Duodenal mucosa (tissue), 2 donors: ENCODE measurements at regions not wholly inside any gene's neighbourhood (a gene's known extent, or its start where the extent isn't known, plus 50 kb on each side); places are given as distances from the start of the nearest gene placed in this dataset.

Source experiments
- H3K27ac ChIP-seq: one replicate; pipeline ENCODE4 v1.7.0; 2013; ENCODE audit warnings: low read depth, low read length
- H3K27me3 ChIP-seq, 2 donors: one replicate each; pipeline ENCODE4 v1.7.0; 2013; ENCODE audit warnings: low read length in 2 of 2, control low read depth in 1 of 2; ENCODE audit not compliant: insufficient read depth in 2 of 2, control insufficient read depth in 1 of 2
- H3K36me3 ChIP-seq, 2 donors: one replicate each; pipeline ENCODE4 v1.7.0; 2013; ENCODE audit warnings: low read length in 2 of 2, control low read depth in 1 of 2; ENCODE audit not compliant: insufficient read depth in 2 of 2, control insufficient read depth in 1 of 2
- H3K4me1 ChIP-seq, 2 donors: one replicate each; pipeline ENCODE4 v1.7.0; 2013; ENCODE audit warnings: low read length in 2 of 2, control low read depth in 1 of 2; ENCODE audit not compliant: insufficient read depth in 2 of 2, control insufficient read depth in 1 of 2
- H3K4me3 ChIP-seq, 2 donors: one replicate each; pipeline ENCODE4 v1.7.0; 2013; ENCODE audit warnings: low read length in 2 of 2, low read depth in 1 of 2
- H3K9ac ChIP-seq, 2 donors: one replicate each; pipeline ENCODE4 v1.7.0; 2013; ENCODE audit warnings: low read length in 2 of 2, low read depth in 1 of 2
- H3K9me3 ChIP-seq, 2 donors: one replicate each; pipeline ENCODE4 v1.7.0; 2013; ENCODE audit warnings: low read length in 2 of 2, control low read depth in 1 of 2; ENCODE audit not compliant: control insufficient read depth in 1 of 2

- Histone ChIP-seq H3K9ac (no peak overlapping the region), H3K4me3 (no peak overlapping the region), H3K36me3 (no peaks in the 10 kb centered on the region), H3K27ac (no peak overlapping the region), H3K9me3 (peaks cover 0 to 7% of the 10 kb centered on the region in 2 donors), H3K27me3 (no peaks in the 10 kb centered on the region), H3K4me1 (peaks cover 0 to 5% of the 10 kb centered on the region in 2 donors)
Observed at GRCh38 chr10:94085288-94085687, 91.6 kb downstream of the PLCE1 start.

GRCh38 chr10:94085766-94086437, 92.2 kb downstream of the PLCE1 start:
- H3K27ac ChIP-seq = no peak overlapping the region
- H3K9me3 ChIP-seq = peaks cover 0 to 7% of the 10 kb centered on the region in 2 donors
- H3K4me1 ChIP-seq = peaks cover 0 to 5% of the 10 kb centered on the region in 2 donors
- no peak overlapping the region for H3K9ac ChIP-seq
- H3K4me3 ChIP-seq = no peak overlapping the region
- no peaks in the 10 kb centered on the region for H3K27me3 ChIP-seq
- H3K36me3 ChIP-seq = no peaks in the 10 kb centered on the region

GRCh38 chr10:94088926-94089381, 95.2 kb downstream of the PLCE1 start:
- Histone ChIP-seq H3K4me3 (no peak overlapping the region), H3K9ac (no peak overlapping the region), H3K4me1 (peaks cover 0 to 5% of the 10 kb centered on the region in 2 donors), H3K27me3 (no peaks in the 10 kb centered on the region), H3K36me3 (no peaks in the 10 kb centered on the region), H3K27ac (no peak overlapping the region), H3K9me3 (no peaks in the 10 kb centered on the region)

GRCh38 chr10:94091649-94092048, 97.9 kb downstream of the PLCE1 start:
- Histone ChIP-seq H3K27ac (no peak overlapping the region), H3K4me1 (no peaks in the 10 kb centered on the region), H3K4me3 (no peak overlapping the region), H3K9ac (no peak overlapping the region), H3K27me3 (no peaks in the 10 kb centered on the region), H3K9me3 (no peaks in the 10 kb centered on the region), H3K36me3 (no peaks in the 10 kb centered on the region)

- no peaks in the 10 kb centered on the region for H3K4me1 ChIP-seq
- H3K36me3 ChIP-seq = no peaks in the 10 kb centered on the region
- H3K27ac ChIP-seq = no peak overlapping the region
- no peak overlapping the region for H3K9ac ChIP-seq
- H3K4me3 ChIP-seq = no peak overlapping the region
- no peaks in the 10 kb centered on the region for H3K9me3 ChIP-seq
- no peaks in the 10 kb centered on the region for H3K27me3 ChIP-seq
Observed at GRCh38 chr10:94092848-94093247, 99.1 kb downstream of the PLCE1 start.

GRCh38 chr10:94093286-94093905, 99.7 kb downstream of the PLCE1 start:
- Histone ChIP-seq H3K27ac (no peak overlapping the region), H3K4me1 (no peaks in the 10 kb centered on the region), H3K27me3 (no peaks in the 10 kb centered on the region)

GRCh38 chr10:94094540-94094939, 100.8 kb downstream of the PLCE1 start:
- Histone ChIP-seq H3K27me3 (no peaks in the 10 kb centered on the region), H3K4me3 (no peak overlapping the region), H3K4me1 (no peaks in the 10 kb centered on the region), H3K36me3 (no peaks in the 10 kb centered on the region), H3K9me3 (no peaks in the 10 kb centered on the region), H3K9ac (no peak overlapping the region), H3K27ac (no peak overlapping the region)

More at GRCh38 chr10:94093286-94093905, 99.7 kb downstream of the PLCE1 start:
- Histone ChIP-seq H3K36me3 (no peaks in the 10 kb centered on the region), H3K9ac (no peak overlapping the region), H3K4me3 (no peak overlapping the region), H3K9me3 (no peaks in the 10 kb centered on the region)

GRCh38 chr10:94097656-94098055, 103.9 kb downstream of the PLCE1 start:
- Histone ChIP-seq H3K36me3 (no peaks in the 10 kb centered on the region), H3K27me3 (no peaks in the 10 kb centered on the region), H3K4me3 (no peak overlapping the region), H3K27ac (no peak overlapping the region), H3K4me1 (no peaks in the 10 kb centered on the region), H3K9ac (no peak overlapping the region), H3K9me3 (no peaks in the 10 kb centered on the region)

- no peak overlapping the region for H3K27ac ChIP-seq
- H3K9ac ChIP-seq = no peak overlapping the region
- H3K9me3 ChIP-seq = no peaks in the 10 kb centered on the region
- no peaks in the 10 kb centered on the region for H3K36me3 ChIP-seq
- no peaks in the 10 kb centered on the region for H3K27me3 ChIP-seq
- no peak overlapping the region for H3K4me3 ChIP-seq
- no peaks in the 10 kb centered on the region for H3K4me1 ChIP-seq
Observed at GRCh38 chr10:94098896-94099295, 105.2 kb downstream of the PLCE1 start.

- H3K27me3 ChIP-seq = no peaks in the 10 kb centered on the region
- no peak overlapping the region for H3K27ac ChIP-seq
- H3K9ac ChIP-seq = no peak overlapping the region
- H3K36me3 ChIP-seq = no peaks in the 10 kb centered on the region
- H3K4me3 ChIP-seq = no peak overlapping the region
- no peaks in the 10 kb centered on the region for H3K4me1 ChIP-seq
- H3K9me3 ChIP-seq = no peaks in the 10 kb centered on the region
Observed at GRCh38 chr10:94101894-94102293, 108.2 kb downstream of the PLCE1 start.
